ENCODE measurements at regions not wholly inside any gene's neighbourhood (a gene's known extent, or its start where the extent isn't known, plus 50 kb on each side); places are given as distances from the start of the nearest gene placed in this dataset.

GRCh38 chr4:81946996-81947395 is 426.8 kb downstream of the HNRNPD start:
- no peak for DNase-seq (ENCODE audit: low spot score)

GRCh38 chr4:81930506-81931238 is 443.1 kb downstream of the HNRNPD start:
- DNase-seq (ENCODE audit: low spot score), result no peak

GRCh38 chr4:81923140-81923539 is 450.7 kb downstream of the HNRNPD start:
- no peak for DNase-seq (ENCODE audit: low spot score)

- peak; percentile 6 for DNase-seq (ENCODE audit: low spot score)
Observed at GRCh38 chr4:81922313-81922712, 450.6 kb upstream of the RASGEF1B start.

GRCh38 chr4:81921751-81922159 is 450.0 kb upstream of the RASGEF1B start:
- no peak for DNase-seq (ENCODE audit: low spot score)

GRCh38 chr4:81919810-81920209 is 448.1 kb upstream of the RASGEF1B start:
- no peak for DNase-seq (ENCODE audit: low spot score)

GRCh38 chr4:81919223-81919622 is 447.5 kb upstream of the RASGEF1B start:
- no peak for DNase-seq (ENCODE audit: low spot score)

- no peak for DNase-seq (ENCODE audit: low spot score)
Observed at GRCh38 chr4:81915430-81915829, 443.7 kb upstream of the RASGEF1B start.

GRCh38 chr4:81914623-81915022 is 442.9 kb upstream of the RASGEF1B start:
- no peak for DNase-seq (ENCODE audit: low spot score)

GRCh38 chr4:81913427-81913879 is 441.7 kb upstream of the RASGEF1B start:
- DNase-seq (ENCODE audit: low spot score), result peak; percentile 42

- DNase-seq (ENCODE audit: low spot score), result no peak
Observed at GRCh38 chr4:81912376-81913030, 440.8 kb upstream of the RASGEF1B start.

GRCh38 chr4:81906905-81907304 is 435.2 kb upstream of the RASGEF1B start:
- DNase-seq (ENCODE audit: low spot score), result no peak

- DNase-seq (ENCODE audit: low spot score), result no peak
Observed at GRCh38 chr4:81905971-81906370, 434.3 kb upstream of the RASGEF1B start.

- DNase-seq (ENCODE audit: low spot score), result no peak
Observed at GRCh38 chr4:81904121-81904520, 432.4 kb upstream of the RASGEF1B start.

- DNase-seq (ENCODE audit: low spot score), result no peak
Observed at GRCh38 chr4:81903212-81903611, 431.5 kb upstream of the RASGEF1B start.

GRCh38 chr4:81898862-81899504 is 427.3 kb upstream of the RASGEF1B start:
- no peak for DNase-seq (ENCODE audit: low spot score)

- no peak for DNase-seq (ENCODE audit: low spot score)
Observed at GRCh38 chr4:81896936-81897335, 425.2 kb upstream of the RASGEF1B start.

GRCh38 chr4:81891005-81891996 is 419.6 kb upstream of the RASGEF1B start:
- no peak for DNase-seq (ENCODE audit: low spot score)

GRCh38 chr4:81884986-81885385 is 413.3 kb upstream of the RASGEF1B start:
- no peak for DNase-seq (ENCODE audit: low spot score)

- DNase-seq (ENCODE audit: low spot score), result no peak
Observed at GRCh38 chr4:81883530-81884450, 412.1 kb upstream of the RASGEF1B start.

- DNase-seq (ENCODE audit: low spot score), result no peak
Observed at GRCh38 chr4:81883004-81883403, 411.3 kb upstream of the RASGEF1B start.
